Cardiac muscle cell (in vitro differentiated cells and primary cell): ENCODE measurements at regions not wholly inside any gene's neighbourhood (a gene's known extent, or its start where the extent isn't known, plus 50 kb on each side); places are given as distances from the start of the nearest gene placed in this dataset.
A peak's percentile ranks its signal among the peaks of the same experiment; 100 is the strongest.

Experiments
- DNase-seq, 2 donors: peaks; one replicate each; pipeline versions ENCODE4 v3.0.0 to v3.0.0-alpha.2; 2010 to 2017; ENCODE audit warnings: low read depth in 1 of 2, low spot score in 1 of 2
- H3K27ac ChIP-seq: fragments of 200-600 bp; sonication (generic); 2 replicates; pipeline ENCODE4 v1.5.1; 2016
- H3K27me3 ChIP-seq: fragments of 200-600 bp; sonication (generic); 2 replicates; pipeline ENCODE4 v1.6.0; 2016; ENCODE audit warnings: control low read depth
- H3K36me3 ChIP-seq: fragments of 200-600 bp; sonication (generic); 2 replicates; pipeline ENCODE4 v1.5.1; 2016; ENCODE audit warnings: control low read depth
- H3K4me1 ChIP-seq: fragments of 200-600 bp; sonication (generic); 2 replicates; pipeline ENCODE4 v1.8.1; 2017; ENCODE audit warnings: low read depth, mild to moderate bottlenecking, mixed run types
- H3K4me3 ChIP-seq: fragments of 200-600 bp; sonication (generic); 2 replicates; pipeline ENCODE4 v1.5.1; 2016; ENCODE audit warnings: mild to moderate bottlenecking
- H3K9me3 ChIP-seq: fragments of 200-600 bp; sonication (generic); 2 replicates; pipeline ENCODE4 v1.5.1; 2017; ENCODE audit warnings: low read depth, mild to moderate bottlenecking, control low read depth
- TF ChIP-seq, protein P1 (sequence below): IDR thresholded peaks from 2 replicates; pipeline ENCODE4 v1.5.1; 2012; ENCODE audit warnings: low read depth, mild to moderate bottlenecking, low read length

DNA sequence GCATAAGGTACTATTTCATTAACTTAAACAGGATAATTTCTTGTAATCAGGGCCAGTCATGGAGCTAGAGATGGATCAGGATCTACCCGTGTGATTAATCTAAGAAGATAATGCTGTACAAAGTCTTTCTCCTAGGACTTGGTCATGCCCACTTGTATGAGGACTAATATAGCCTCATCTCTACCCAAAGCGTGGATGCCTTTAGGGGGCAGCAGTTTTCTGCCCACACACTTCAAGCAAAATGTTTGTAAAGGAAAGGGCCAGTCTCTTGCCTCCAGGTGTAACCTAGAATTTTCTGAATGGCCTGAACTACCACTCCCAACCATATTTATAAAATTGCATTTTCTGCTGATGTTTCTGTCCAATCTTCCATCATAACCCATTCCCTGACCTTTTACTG, 764.0 kb upstream of the IGFBP3 start:
- no peaks in the 10 kb centered on the region for H3K4me1 ChIP-seq
- H3K36me3 ChIP-seq: no peaks in the 10 kb centered on the region
- TF ChIP-seq, protein P1, sequence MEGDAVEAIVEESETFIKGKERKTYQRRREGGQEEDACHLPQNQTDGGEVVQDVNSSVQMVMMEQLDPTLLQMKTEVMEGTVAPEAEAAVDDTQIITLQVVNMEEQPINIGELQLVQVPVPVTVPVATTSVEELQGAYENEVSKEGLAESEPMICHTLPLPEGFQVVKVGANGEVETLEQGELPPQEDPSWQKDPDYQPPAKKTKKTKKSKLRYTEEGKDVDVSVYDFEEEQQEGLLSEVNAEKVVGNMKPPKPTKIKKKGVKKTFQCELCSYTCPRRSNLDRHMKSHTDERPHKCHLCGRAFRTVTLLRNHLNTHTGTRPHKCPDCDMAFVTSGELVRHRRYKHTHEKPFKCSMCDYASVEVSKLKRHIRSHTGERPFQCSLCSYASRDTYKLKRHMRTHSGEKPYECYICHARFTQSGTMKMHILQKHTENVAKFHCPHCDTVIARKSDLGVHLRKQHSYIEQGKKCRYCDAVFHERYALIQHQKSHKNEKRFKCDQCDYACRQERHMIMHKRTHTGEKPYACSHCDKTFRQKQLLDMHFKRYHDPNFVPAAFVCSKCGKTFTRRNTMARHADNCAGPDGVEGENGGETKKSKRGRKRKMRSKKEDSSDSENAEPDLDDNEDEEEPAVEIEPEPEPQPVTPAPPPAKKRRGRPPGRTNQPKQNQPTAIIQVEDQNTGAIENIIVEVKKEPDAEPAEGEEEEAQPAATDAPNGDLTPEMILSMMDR: no peak
- H3K4me3 ChIP-seq: no peak overlapping the region
- no peaks in the 10 kb centered on the region for H3K27me3 ChIP-seq
- no peak for DNase-seq
- H3K27ac ChIP-seq: no peak overlapping the region
- no peaks in the 10 kb centered on the region for H3K9me3 ChIP-seq

- TF ChIP-seq, protein P1: no peak
- Histone ChIP-seq H3K27ac (no peak overlapping the region), H3K36me3 (no peaks in the 10 kb centered on the region), H3K27me3 (no peaks in the 10 kb centered on the region), H3K4me1 (no peaks in the 10 kb centered on the region), H3K4me3 (no peak overlapping the region), H3K9me3 (no peaks in the 10 kb centered on the region)
- no peak for DNase-seq
Observed at GRCh38 chr7:46682836-46683624, 762.0 kb upstream of the IGFBP3 start.

DNA sequence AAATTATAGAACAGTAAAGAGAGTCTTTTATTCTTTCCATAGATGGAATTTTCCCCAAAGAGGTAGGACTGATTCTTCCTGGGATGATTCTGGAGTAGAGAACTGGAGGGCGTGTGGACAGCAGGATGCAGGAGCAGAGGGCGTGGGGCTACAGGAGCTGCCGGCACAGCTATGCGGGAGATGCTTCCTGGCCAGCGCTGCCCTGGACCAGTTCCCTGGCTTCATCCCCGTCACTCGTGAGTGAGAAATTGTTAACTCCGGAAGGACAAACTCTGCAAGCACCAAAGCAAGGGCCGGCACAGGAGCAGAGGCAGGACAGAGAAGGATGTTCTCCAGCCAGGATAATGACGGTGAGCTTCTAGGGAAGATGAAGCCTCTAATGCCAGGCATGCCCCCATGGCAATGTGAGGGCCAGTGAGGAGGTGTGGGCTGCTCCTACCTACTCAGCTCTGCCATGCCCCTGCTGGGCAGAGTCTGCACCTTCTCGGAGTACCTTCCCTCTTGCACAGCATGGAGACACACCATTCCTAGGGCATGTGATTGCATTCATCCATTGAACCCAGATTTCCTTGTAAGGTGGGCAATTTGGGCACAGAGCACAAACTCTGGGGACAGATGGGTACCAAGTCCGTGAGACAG, 760.9 kb upstream of the IGFBP3 start:
- no peaks in the 10 kb centered on the region for H3K4me1 ChIP-seq
- TF ChIP-seq, protein P1: no peak
- H3K27me3 ChIP-seq: no peaks in the 10 kb centered on the region
- peak in 1 of 2 donors; percentile 29 for DNase-seq
- no peaks in the 10 kb centered on the region for H3K9me3 ChIP-seq
- H3K4me3 ChIP-seq: no peak overlapping the region
- no peaks in the 10 kb centered on the region for H3K36me3 ChIP-seq
- no peak overlapping the region for H3K27ac ChIP-seq

GRCh38 chr7:46680147-46680546, 759.1 kb upstream of the IGFBP3 start:
- no peak for DNase-seq
- Histone ChIP-seq H3K27ac (no peak overlapping the region), H3K27me3 (no peaks in the 10 kb centered on the region), H3K4me1 (no peaks in the 10 kb centered on the region), H3K36me3 (no peaks in the 10 kb centered on the region), H3K9me3 (no peaks in the 10 kb centered on the region), H3K4me3 (no peak overlapping the region)
- TF ChIP-seq, protein P1: no peak

DNA sequence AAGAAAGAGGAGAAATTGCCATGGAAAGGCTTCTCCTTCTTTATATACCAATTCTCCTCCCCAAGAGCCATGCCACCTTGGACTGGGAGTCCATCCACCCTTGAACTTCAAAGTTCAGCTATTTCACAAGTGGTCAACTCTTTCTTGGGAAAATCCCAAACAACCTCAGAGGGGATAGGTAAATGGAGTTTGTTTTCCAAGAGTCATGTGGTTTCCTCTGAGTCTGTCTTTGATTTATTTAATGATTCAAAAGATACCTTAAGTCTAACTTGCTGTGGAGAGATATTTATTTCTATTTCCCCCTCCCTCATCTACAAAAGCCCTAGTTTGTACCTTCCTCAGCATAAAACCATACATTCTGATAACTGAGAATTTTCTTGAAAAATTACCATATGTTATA, 758.6 kb upstream of the IGFBP3 start:
- Histone ChIP-seq H3K36me3 (no peaks in the 10 kb centered on the region), H3K9me3 (no peaks in the 10 kb centered on the region), H3K4me3 (no peak overlapping the region), H3K4me1 (no peaks in the 10 kb centered on the region), H3K27me3 (no peaks in the 10 kb centered on the region), H3K27ac (no peak overlapping the region)
- TF ChIP-seq, protein P1: no peak
- no peak for DNase-seq
